Heart right ventricle (tissue), 16 donors: ENCODE measurements at regions not wholly inside any gene's neighbourhood (a gene's known extent, or its start where the extent isn't known, plus 50 kb on each side); places are given as distances from the start of the nearest gene placed in this dataset.

Experiments
- ATAC-seq, 8 donors: fragments of 200-7000 bp; cut with Tn5 transposase; one replicate each; pipeline ENCODE4 v1.9.1; 2020; ENCODE audit warnings: mild to moderate bottlenecking in 8 of 8, moderate library complexity in 8 of 8, moderate number of reproducible peaks in 1 of 8
- DNase-seq, 2 donors: peaks; one replicate each; pipeline ENCODE4 v3.0.0-alpha.2; 2020
- H3K27ac ChIP-seq, 10 donors: fragments of 200-600 bp; sonication (generic) in 2 of 10; one replicate each; pipeline versions ENCODE4 v1.5.0 to v1.8.0; 2020 to 2022; ENCODE audit warnings: mild to moderate bottlenecking in 3 of 10
- H3K27me3 ChIP-seq, 7 donors: fragments of 200-600 bp; one replicate each; pipeline ENCODE4 v1.8.0; 2021 to 2022; ENCODE audit warnings: mild to moderate bottlenecking in 2 of 7
- H3K36me3 ChIP-seq, 9 donors: fragments of 200-600 bp; sonication (generic) in 1 of 9; one replicate each; pipeline versions ENCODE4 v1.5.0 to v1.8.0; 2020 to 2022; ENCODE audit warnings: mild to moderate bottlenecking in 2 of 9
- H3K4me1 ChIP-seq, 9 donors: fragments of 200-600 bp; sonication (generic) in 1 of 9; one replicate each; pipeline versions ENCODE4 v1.5.0 to v1.8.0; 2020 to 2022; ENCODE audit warnings: mild to moderate bottlenecking in 4 of 9
- H3K4me3 ChIP-seq, 10 donors: fragments of 200-600 bp; sonication (generic) in 2 of 10; one replicate each; pipeline versions ENCODE4 v1.5.0 to v1.8.0; 2020 to 2022; ENCODE audit warnings: mild to moderate bottlenecking in 7 of 10, moderate library complexity in 2 of 10
- H3K9me3 ChIP-seq, 11 donors: fragments of 200-600 bp in 10 of 11; sonication (generic) in 2 of 11; one replicate each; pipeline versions ENCODE4 v1.5.0 to v1.8.0; 2013 to 2022; ENCODE audit warnings: mild to moderate bottlenecking in 2 of 11, control low read depth in 1 of 11, moderate library complexity in 1 of 11
- WGBS, 2 donors: extraction: QIAGEN DNeasy Blood & Tissue Kit; methylation state at CpG; one replicate each; pipeline ENCODE4 v1.1.7; 2013; ENCODE audit warnings: inconsistent platforms in 1 of 2; 5-methylcytosine and 5-hydroxymethylcytosine counted together
- intact Hi-C, 10 donors: fragments of 100-400 bp; cut with DNase I; formaldehyde crosslinking; loops; one replicate each; pipeline versions ENCODE4 v1.11.1 to v1.14.2; 2022
- TF ChIP-seq, protein P1 (sequence below), 9 donors: fragments of 200-600 bp; sonication (generic) in 2 of 9; IDR thresholded peaks; one replicate each; pipeline versions ENCODE4 v1.5.0 to v1.8.0; 2021 to 2022; ENCODE audit warnings: antibody characterized with exemption in 9 of 9, mild to moderate bottlenecking in 5 of 9, moderate library complexity in 1 of 9
- donor health status: Arrhythmogenic right ventricular cardiomyopathy.
- donor health status: ischemic (EF 13 %, LVEDD 7.1; RV severe dilation, severe dysfunction).
- donor health status: healthy with polysubstance abuse.
- donor health status: DM: no; HTN: yes; CAD: no.
- donor health status: DM: no; HTN: no; CAD: no.
- donor health status: ischemic (EF 25% LVEDD 6.9; RV normal size, moderate dysfunction).
- donor health status: ischemic (EF 25% LVEDD 5.7; RV mildly dilated, moderate dysfunction).
- donor health status: healthy.
- donor health status: DM: yes; HTN: yes; CAD: no.
- donor health status: Ischemic cardiomyopathy.
- donor health status: ischemic (EF 35%, LVEDD 5.7; RV mildly dilated, moderate dysfunction).
- donor health status: nonischemic (EF 11% LVEDD 7.7; RV severe dilation, severe dysfunction).
- donor health status: DM: yes; HTN: yes; CAD: no.
- donor health status: PGD.
- donor health status: ischemic (EF 29% LVEDD 5.4; RV normal size, mild dysfunction).
- donor health status: nonischemic (EF 23%, LVEDD 6.1; RV moderate dilation, normal function).

- TF ChIP-seq, protein P1, sequence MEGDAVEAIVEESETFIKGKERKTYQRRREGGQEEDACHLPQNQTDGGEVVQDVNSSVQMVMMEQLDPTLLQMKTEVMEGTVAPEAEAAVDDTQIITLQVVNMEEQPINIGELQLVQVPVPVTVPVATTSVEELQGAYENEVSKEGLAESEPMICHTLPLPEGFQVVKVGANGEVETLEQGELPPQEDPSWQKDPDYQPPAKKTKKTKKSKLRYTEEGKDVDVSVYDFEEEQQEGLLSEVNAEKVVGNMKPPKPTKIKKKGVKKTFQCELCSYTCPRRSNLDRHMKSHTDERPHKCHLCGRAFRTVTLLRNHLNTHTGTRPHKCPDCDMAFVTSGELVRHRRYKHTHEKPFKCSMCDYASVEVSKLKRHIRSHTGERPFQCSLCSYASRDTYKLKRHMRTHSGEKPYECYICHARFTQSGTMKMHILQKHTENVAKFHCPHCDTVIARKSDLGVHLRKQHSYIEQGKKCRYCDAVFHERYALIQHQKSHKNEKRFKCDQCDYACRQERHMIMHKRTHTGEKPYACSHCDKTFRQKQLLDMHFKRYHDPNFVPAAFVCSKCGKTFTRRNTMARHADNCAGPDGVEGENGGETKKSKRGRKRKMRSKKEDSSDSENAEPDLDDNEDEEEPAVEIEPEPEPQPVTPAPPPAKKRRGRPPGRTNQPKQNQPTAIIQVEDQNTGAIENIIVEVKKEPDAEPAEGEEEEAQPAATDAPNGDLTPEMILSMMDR (IDR thresholded peaks at IDR 0.05), result no peak
- intact Hi-C loops, result no loop called here
- peaks cover 0 to 15% (median 0%) of the 10 kb centered on the region in 9 donors for H3K4me1 ChIP-seq
- no peaks in the 10 kb centered on the region for H3K27me3 ChIP-seq
- WGBS, 2 donors, result 53 to 56% methylated on average over 3 of the region's 3 CpGs
- H3K4me3 ChIP-seq, result no peak overlapping the region
- DNase-seq (no peak), ATAC-seq (peak in 4 of 8 donors; percentile 35 to 66 (median 49))
- no peaks in the 10 kb centered on the region for H3K9me3 ChIP-seq
- H3K36me3 ChIP-seq, result no peaks in the 10 kb centered on the region
- H3K27ac ChIP-seq, result peak overlapping the region in 1 of 10 donors; percentile 65
Observed at GRCh38 chr4:182975806-182976205, 58.6 kb upstream of the DCTD start.

DNA sequence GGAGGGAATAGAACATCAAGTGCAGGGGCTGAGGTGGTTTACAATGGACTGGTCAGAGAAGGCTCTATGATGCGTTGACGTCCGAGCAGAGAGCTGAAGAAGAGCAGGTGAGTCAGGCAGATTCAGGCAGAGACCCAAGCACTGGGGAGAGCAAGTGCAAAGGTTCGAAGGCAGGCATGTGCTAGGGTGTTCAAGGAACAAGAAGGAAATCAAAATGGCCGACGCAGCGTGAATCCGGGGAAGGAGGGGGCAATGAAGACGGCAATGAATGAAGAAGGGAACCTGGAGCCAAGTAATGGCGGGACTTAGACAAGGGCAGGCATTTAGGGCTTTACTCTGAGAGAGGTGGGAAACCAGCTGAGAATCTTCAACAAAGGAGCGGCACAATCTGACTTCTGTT lies 56.8 kb upstream of the DCTD start:
- no peaks in the 10 kb centered on the region for H3K9me3 ChIP-seq
- no peaks in the 10 kb centered on the region for H3K36me3 ChIP-seq
- no peak overlapping the region for H3K4me3 ChIP-seq
- intact Hi-C loops, result no loop called here
- H3K27me3 ChIP-seq, result peaks cover 0 to 11% (median 0%) of the 10 kb centered on the region in 7 donors
- TF ChIP-seq, protein P1 (IDR thresholded peaks at IDR 0.05), result no peak
- WGBS, 2 donors, result 92% methylated on average over 11 of the region's 11 CpGs
- DNase-seq (no peak), ATAC-seq (no peak)
- H3K27ac ChIP-seq, result no peak overlapping the region
- peaks cover 0 to 21% (median 0%) of the 10 kb centered on the region in 9 donors for H3K4me1 ChIP-seq

DNA sequence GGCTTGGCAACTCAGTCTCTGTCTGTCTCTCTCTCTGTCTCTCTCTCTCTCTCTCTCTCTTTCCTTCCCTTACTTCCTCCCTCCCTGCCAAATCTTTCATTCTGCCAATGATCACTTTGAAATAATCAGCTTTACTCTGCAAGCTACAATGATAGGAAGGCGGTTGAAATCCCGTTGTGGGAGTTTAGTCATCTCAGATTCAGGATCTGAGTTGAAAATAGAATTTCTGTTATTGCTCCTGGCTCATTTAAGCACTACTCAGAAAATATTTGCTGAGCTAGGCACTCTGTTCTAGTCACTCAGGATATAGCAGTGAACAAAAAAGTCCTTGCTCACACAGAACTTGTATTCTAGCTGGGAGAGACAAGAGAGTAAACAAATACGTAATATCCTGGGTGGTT lies 56.3 kb upstream of the DCTD start:
- H3K4me1 ChIP-seq, result peaks cover 0 to 21% (median 0%) of the 10 kb centered on the region in 9 donors
- no peak overlapping the region for H3K4me3 ChIP-seq
- H3K9me3 ChIP-seq, result no peaks in the 10 kb centered on the region
- WGBS, 2 donors, result 42 to 46% methylated on average over 3 of the region's 3 CpGs
- ATAC-seq (peak in 1 of 8 donors; percentile 17), DNase-seq (no peak)
- TF ChIP-seq, protein P1 (IDR thresholded peaks at IDR 0.05), result no peak
- intact Hi-C loops, result no loop called here
- no peak overlapping the region for H3K27ac ChIP-seq
- H3K36me3 ChIP-seq, result no peaks in the 10 kb centered on the region
- peaks cover 0 to 12% (median 0%) of the 10 kb centered on the region in 7 donors for H3K27me3 ChIP-seq

DNA sequence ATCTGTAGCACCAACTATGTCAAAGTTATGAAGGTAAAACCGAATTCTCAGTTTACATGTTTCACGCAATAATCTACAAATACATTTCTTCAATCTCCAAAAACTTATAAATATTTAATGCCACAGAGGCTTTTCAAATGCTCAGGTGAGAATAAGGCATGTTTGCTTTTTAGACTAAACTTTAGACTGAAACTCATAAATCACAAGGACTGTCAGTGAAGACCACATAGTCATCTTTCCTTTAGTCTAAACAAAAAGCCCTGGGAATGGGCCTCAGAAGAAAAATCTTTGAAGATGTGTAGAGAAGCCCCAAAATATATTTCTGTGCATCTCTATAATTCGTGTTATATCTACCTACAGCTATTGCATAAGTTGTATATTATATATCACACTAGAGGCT lies 54.5 kb upstream of the DCTD start:
- H3K27me3 ChIP-seq, result peaks cover 0 to 12% (median 0%) of the 10 kb centered on the region in 7 donors
- peaks cover 0 to 21% (median 0%) of the 10 kb centered on the region in 9 donors for H3K4me1 ChIP-seq
- no peak overlapping the region for H3K27ac ChIP-seq
- H3K4me3 ChIP-seq, result no peak overlapping the region
- no peaks in the 10 kb centered on the region for H3K36me3 ChIP-seq
- no peak for DNase-seq
- 91 to 93% methylated on average over 3 of the region's 3 CpGs for WGBS, 2 donors
- intact Hi-C loops, result no loop called here
- TF ChIP-seq, protein P1 (IDR thresholded peaks at IDR 0.05), result no peak
- ATAC-seq, result no peak
- peaks cover 0 to 12% (median 0%) of the 10 kb centered on the region in 11 donors for H3K9me3 ChIP-seq
